Thyroid gland (tissue), 4 donors: ENCODE measurements at regions not wholly inside any gene's neighbourhood (a gene's known extent, or its start where the extent isn't known, plus 50 kb on each side); places are given as distances from the start of the nearest gene placed in this dataset.

Experiments used
- POLR2A ChIP-seq, 2 donors: fragments of 450-650 bp; IDR thresholded peaks; one replicate each; pipeline ENCODE4 v1.6.1; 2017; ENCODE audit warnings: antibody characterized with exemption in 2 of 2, mild to moderate bottlenecking in 2 of 2, moderate library complexity in 1 of 2
- TF ChIP-seq, protein P1 (sequence below), 6 experiments: fragments of 200-600 bp in 3 of 6; fragments of 450-650 bp in 3 of 6; sonication (generic) in 3 of 6; IDR thresholded peaks; one replicate each; pipeline ENCODE4 v1.5.1; 2016 to 2019; ENCODE audit warnings: antibody characterized with exemption in 6 of 6, mild to moderate bottlenecking in 2 of 6, inconsistent platforms in 1 of 6, moderate library complexity in 1 of 6

DNA sequence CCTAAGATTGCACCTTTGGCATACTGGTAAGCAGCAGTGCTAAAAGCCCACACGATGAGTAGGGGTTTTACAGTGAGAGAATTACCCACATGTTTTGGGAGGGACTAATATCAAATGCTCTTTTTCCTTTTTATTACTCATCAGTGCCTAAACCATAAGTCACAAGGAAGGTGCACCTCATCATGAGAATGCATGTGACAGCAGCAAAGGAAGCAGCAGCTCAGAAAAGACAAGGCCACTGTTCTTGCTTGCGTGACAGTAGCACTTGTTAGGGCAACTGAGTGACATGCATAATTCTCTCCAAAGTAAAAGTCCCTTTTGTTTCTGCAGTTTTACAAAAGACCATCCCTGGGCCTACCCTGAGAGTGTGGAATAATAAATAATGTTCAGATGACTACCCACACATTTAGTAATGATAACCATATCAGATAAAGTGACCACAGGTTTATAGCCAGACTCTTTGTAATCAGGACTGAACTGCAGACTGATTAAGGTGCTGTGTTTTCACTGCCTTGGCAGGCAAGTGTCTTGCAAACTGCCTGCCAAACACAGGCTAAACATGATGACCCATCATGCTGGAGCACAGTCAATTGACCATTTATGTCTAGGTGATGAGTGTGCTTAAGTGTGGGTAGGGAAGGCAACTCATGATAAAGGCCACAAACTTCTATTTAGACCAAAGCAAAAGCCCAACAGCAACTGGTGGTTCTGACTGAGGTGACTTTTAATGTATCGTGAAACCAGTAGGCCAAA is 1751.4 kb downstream of the TP53TG3F start:
- TF ChIP-seq, protein P1, sequence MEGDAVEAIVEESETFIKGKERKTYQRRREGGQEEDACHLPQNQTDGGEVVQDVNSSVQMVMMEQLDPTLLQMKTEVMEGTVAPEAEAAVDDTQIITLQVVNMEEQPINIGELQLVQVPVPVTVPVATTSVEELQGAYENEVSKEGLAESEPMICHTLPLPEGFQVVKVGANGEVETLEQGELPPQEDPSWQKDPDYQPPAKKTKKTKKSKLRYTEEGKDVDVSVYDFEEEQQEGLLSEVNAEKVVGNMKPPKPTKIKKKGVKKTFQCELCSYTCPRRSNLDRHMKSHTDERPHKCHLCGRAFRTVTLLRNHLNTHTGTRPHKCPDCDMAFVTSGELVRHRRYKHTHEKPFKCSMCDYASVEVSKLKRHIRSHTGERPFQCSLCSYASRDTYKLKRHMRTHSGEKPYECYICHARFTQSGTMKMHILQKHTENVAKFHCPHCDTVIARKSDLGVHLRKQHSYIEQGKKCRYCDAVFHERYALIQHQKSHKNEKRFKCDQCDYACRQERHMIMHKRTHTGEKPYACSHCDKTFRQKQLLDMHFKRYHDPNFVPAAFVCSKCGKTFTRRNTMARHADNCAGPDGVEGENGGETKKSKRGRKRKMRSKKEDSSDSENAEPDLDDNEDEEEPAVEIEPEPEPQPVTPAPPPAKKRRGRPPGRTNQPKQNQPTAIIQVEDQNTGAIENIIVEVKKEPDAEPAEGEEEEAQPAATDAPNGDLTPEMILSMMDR (IDR thresholded peaks at IDR 0.05): no peak
- no peak for TF ChIP-seq POLR2A (IDR thresholded peaks at IDR 0.05)
